HL-60 (cell line): ENCODE measurements at regions not wholly inside any gene's neighbourhood (a gene's known extent, or its start where the extent isn't known, plus 50 kb on each side); places are given as distances from the start of the nearest gene placed in this dataset.

ENCODE experiments used
- DNase-seq, 2 experiments: peaks; one replicate each; pipeline ENCODE4 v3.0.0-alpha.2; 2010 to 2020; ENCODE audit warnings: low read depth in 1 of 2, low spot score in 1 of 2
- H3K27ac ChIP-seq: fragments of 250-450 bp; sonication (Bioruptor Pico); replicated peaks from 2 replicates; pipeline ENCODE4 v1.5.1; 2020; ENCODE audit warnings: mild to moderate bottlenecking, moderate library complexity
- H3K27me3 ChIP-seq: fragments of 250-450 bp; sonication (Bioruptor Pico); 2 replicates; pipeline ENCODE4 v1.5.1; 2021; ENCODE audit warnings: mild to moderate bottlenecking, moderate library complexity; ENCODE audit not compliant: insufficient read depth, poor library complexity, severe bottlenecking
- H3K4me3 ChIP-seq: replicated peaks from 2 replicates; pipeline ENCODE4 v1.5.1; 2011; ENCODE audit warnings: mild to moderate bottlenecking, control low read depth, low read length; ENCODE audit not compliant: insufficient read depth
- GABPA ChIP-seq: IDR thresholded peaks from 2 replicates; pipeline ENCODE4 v1.6.1; 2012; ENCODE audit warnings: low read depth
- POLR2AphosphoS5 ChIP-seq: IDR thresholded peaks from 2 replicates; pipeline ENCODE4 v1.6.1; 2012; ENCODE audit warnings: low read depth
- SPI1 ChIP-seq: IDR thresholded peaks from 2 replicates; pipeline ENCODE4 v1.6.1; 2012; ENCODE audit warnings: low read depth, mild to moderate bottlenecking, borderline replicate concordance
- TF ChIP-seq, protein P1 (sequence below): IDR thresholded peaks from one replicate; pipeline ENCODE4 v1.5.1; 2011; ENCODE audit warnings: low read length, control low read depth, inconsistent platforms; ENCODE audit not compliant: insufficient read depth
- TF ChIP-seq, protein P2 (sequence below): IDR thresholded peaks from 2 replicates; pipeline ENCODE4 v1.6.1; 2012; ENCODE audit warnings: low read depth; ENCODE audit not compliant: insufficient replicate concordance

DNA sequence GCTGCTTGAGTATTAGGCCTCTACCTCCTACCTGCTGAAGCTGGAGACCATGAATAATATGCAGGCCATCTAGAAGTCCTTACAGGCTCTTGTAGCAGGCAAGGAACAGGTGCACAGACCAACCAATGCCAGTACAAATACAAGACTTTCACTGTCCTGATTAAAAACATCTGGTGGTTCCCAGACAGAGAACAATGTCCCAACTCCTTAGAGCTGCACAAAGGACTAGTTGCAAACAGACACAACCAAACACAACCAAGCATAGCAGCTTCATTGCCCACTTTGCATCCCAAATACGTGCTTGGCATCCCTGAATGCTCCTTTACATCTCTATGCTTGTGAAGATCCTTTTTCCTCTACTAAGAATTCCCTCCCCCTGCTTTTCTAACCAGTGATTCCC, 98.1 kb upstream of the CXADR start:
- Histone ChIP-seq H3K27me3 (peaks cover 2% of the 10 kb centered on the region), H3K4me3 (no peak overlapping the region), H3K27ac (no peak overlapping the region)
- no peak for DNase-seq
- TF ChIP-seq, protein P1, sequence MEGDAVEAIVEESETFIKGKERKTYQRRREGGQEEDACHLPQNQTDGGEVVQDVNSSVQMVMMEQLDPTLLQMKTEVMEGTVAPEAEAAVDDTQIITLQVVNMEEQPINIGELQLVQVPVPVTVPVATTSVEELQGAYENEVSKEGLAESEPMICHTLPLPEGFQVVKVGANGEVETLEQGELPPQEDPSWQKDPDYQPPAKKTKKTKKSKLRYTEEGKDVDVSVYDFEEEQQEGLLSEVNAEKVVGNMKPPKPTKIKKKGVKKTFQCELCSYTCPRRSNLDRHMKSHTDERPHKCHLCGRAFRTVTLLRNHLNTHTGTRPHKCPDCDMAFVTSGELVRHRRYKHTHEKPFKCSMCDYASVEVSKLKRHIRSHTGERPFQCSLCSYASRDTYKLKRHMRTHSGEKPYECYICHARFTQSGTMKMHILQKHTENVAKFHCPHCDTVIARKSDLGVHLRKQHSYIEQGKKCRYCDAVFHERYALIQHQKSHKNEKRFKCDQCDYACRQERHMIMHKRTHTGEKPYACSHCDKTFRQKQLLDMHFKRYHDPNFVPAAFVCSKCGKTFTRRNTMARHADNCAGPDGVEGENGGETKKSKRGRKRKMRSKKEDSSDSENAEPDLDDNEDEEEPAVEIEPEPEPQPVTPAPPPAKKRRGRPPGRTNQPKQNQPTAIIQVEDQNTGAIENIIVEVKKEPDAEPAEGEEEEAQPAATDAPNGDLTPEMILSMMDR: no peak
- TF ChIP-seq POLR2AphosphoS5 (no peak), SPI1 (no peak), GABPA (no peak)
- TF ChIP-seq, protein P2, sequence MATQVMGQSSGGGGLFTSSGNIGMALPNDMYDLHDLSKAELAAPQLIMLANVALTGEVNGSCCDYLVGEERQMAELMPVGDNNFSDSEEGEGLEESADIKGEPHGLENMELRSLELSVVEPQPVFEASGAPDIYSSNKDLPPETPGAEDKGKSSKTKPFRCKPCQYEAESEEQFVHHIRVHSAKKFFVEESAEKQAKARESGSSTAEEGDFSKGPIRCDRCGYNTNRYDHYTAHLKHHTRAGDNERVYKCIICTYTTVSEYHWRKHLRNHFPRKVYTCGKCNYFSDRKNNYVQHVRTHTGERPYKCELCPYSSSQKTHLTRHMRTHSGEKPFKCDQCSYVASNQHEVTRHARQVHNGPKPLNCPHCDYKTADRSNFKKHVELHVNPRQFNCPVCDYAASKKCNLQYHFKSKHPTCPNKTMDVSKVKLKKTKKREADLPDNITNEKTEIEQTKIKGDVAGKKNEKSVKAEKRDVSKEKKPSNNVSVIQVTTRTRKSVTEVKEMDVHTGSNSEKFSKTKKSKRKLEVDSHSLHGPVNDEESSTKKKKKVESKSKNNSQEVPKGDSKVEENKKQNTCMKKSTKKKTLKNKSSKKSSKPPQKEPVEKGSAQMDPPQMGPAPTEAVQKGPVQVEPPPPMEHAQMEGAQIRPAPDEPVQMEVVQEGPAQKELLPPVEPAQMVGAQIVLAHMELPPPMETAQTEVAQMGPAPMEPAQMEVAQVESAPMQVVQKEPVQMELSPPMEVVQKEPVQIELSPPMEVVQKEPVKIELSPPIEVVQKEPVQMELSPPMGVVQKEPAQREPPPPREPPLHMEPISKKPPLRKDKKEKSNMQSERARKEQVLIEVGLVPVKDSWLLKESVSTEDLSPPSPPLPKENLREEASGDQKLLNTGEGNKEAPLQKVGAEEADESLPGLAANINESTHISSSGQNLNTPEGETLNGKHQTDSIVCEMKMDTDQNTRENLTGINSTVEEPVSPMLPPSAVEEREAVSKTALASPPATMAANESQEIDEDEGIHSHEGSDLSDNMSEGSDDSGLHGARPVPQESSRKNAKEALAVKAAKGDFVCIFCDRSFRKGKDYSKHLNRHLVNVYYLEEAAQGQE: no peak

DNA sequence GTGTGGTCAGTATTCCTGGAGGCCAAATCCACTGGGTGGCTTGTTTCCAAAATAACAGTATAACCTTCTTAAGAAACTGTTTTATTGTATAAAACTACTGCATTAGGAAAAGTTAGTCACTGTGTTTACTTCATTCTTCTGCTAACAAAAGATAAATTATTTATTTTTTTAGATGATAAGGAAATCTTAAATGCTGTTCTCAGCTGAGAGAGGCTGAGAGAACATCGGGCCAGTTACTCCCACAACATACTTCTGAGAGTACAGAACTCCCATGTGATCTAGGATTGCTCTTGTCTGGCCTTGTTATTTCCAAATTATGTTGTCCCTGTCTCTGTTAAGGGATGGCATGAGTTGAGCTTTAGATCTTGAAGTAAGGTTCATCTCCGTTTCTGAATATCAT, 96.7 kb upstream of the CXADR start:
- Histone ChIP-seq H3K27ac (no peak overlapping the region), H3K27me3 (peaks cover 2% of the 10 kb centered on the region), H3K4me3 (no peak overlapping the region)
- DNase-seq: no peak
- TF ChIP-seq, protein P2: no peak
- TF ChIP-seq, protein P1: no peak
- TF ChIP-seq SPI1 (no peak), POLR2AphosphoS5 (no peak), GABPA (no peak)

GRCh38 chr21:17422931-17423330, 89.9 kb upstream of the CXADR start:
- Histone ChIP-seq H3K27me3 (no peaks in the 10 kb centered on the region), H3K4me3 (no peak overlapping the region), H3K27ac (no peak overlapping the region)
- DNase-seq: no peak
- TF ChIP-seq, protein P1: no peak

DNA sequence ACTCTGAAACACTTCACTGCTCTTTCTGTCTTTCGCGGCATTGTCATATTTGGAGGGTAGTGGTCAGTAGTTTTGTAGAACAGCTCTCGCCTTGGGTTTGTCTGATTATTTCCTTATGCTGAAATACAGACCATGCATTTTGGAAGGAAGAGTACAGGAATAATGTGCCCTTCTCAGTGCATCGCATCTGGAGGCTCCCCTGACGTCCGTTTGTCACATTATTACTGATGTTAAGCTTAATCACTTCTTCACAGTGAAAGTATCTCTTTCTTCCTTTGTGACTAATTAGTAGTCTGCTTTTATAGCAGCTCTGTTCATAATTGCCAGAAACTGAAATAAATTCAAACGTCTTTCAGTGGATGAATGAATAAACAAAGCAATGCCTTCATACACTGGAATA, 85.7 kb upstream of the CXADR start:
- no peaks in the 10 kb centered on the region for H3K27me3 ChIP-seq
- no peak for TF ChIP-seq SPI1
- TF ChIP-seq, protein P2: no peak
- TF ChIP-seq, protein P1: no peak
- no peak overlapping the region for H3K4me3 ChIP-seq
- no peak for DNase-seq
- H3K27ac ChIP-seq: no peak overlapping the region
